ENCODE measurements at regions not wholly inside any gene's neighbourhood (a gene's known extent, or its start where the extent isn't known, plus 50 kb on each side); places are given as distances from the start of the nearest gene placed in this dataset.

DNA sequence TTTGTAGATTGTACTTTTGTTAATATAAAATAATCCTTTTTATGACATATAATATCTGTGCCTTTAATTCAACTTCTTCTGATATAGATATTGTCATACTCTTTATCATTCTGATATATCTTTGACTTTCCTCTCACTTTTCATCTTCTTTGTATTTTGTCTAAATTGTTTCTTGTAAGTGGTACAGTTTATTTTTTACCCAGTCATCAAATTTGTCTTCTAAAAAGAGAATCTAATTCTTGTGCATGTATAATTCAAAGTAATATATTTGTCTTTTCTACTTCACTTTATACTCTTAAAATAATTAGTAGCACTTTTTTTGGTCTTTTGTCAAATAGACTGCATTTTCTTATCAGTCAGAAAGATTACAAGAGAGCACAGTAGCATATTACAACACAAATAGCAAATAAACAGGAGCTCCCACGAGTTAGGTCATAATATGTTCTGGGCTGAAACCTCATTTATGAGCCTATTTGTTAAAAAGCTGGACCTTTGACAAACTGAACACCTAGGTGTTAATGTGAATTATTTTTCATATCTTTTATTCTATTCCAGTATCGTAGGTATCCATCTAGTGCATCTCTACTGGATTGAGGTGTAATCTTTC is 379.7 kb upstream of the B3GALT2 start:
- Mint-ChIP-seq H3K27me3 (ENCODE audit: unreplicated experiment) (no peaks in the 10 kb centered on the region), H3K4me1 (ENCODE audit: low read depth, unreplicated experiment) (no peaks in the 10 kb centered on the region), H3K9me3 (ENCODE audit: unreplicated experiment) (no peaks in the 10 kb centered on the region), H3K36me3 (ENCODE audit: unreplicated experiment) (no peaks in the 10 kb centered on the region), H3K4me3 (ENCODE audit: unreplicated experiment) (no peak overlapping the region), H3K27ac (ENCODE audit: unreplicated experiment) (no peak overlapping the region)
- DNase-seq = no peak
- no peak for TF ChIP-seq CTCF (IDR thresholded peaks at IDR 0.05; ENCODE audit: partially characterized antibody, unreplicated experiment)

- no peaks in the 10 kb centered on the region for H3K27me3 Mint-ChIP-seq (ENCODE audit: unreplicated experiment)
- H3K4me3 Mint-ChIP-seq (ENCODE audit: unreplicated experiment) = no peak overlapping the region
- no peaks in the 10 kb centered on the region for H3K4me1 Mint-ChIP-seq (ENCODE audit: low read depth, unreplicated experiment)
- TF ChIP-seq CTCF (IDR thresholded peaks at IDR 0.05; ENCODE audit: partially characterized antibody, unreplicated experiment) = no peak
- DNase-seq = no peak
- no peaks in the 10 kb centered on the region for H3K36me3 Mint-ChIP-seq (ENCODE audit: unreplicated experiment)
- no peak overlapping the region for H3K27ac Mint-ChIP-seq (ENCODE audit: unreplicated experiment)
- no peaks in the 10 kb centered on the region for H3K9me3 Mint-ChIP-seq (ENCODE audit: unreplicated experiment)
Observed at GRCh38 chr1:193562121-193562520, 375.7 kb upstream of the B3GALT2 start.

DNA sequence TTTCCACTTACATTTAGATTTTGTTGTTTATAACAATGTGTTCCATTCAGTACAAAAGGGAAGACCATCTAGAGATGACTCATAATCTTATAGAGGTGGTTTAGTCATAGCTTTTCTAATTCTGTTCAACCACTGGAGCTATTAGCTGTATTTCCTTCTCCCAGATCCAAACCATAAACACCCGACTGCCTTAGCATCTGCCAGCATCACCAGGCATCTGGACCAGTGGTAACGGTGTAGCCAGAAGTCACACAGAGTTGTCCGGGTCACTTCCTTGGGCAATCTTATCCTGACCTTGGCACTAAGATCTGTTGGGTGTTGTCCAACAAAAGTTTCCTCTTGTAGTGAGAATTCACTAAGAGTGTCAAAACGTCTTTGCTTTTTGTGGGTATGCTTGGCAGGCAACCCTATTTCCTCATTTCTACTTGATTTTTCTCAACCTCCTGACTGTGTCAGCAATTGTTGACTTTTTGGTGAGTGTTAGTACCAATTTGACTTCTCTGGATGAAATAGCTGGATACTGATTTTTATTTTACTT is 372.1 kb upstream of the B3GALT2 start:
- TF ChIP-seq CTCF (IDR thresholded peaks at IDR 0.05; ENCODE audit: partially characterized antibody, unreplicated experiment) = no peak
- Mint-ChIP-seq H3K9me3 (ENCODE audit: unreplicated experiment) (no peaks in the 10 kb centered on the region), H3K4me3 (ENCODE audit: unreplicated experiment) (no peak overlapping the region), H3K4me1 (ENCODE audit: low read depth, unreplicated experiment) (no peaks in the 10 kb centered on the region), H3K27ac (ENCODE audit: unreplicated experiment) (no peak overlapping the region), H3K36me3 (ENCODE audit: unreplicated experiment) (no peaks in the 10 kb centered on the region), H3K27me3 (ENCODE audit: unreplicated experiment) (no peaks in the 10 kb centered on the region)
- DNase-seq = no peak

- H3K9me3 Mint-ChIP-seq (ENCODE audit: unreplicated experiment) = no peaks in the 10 kb centered on the region
- no peaks in the 10 kb centered on the region for H3K36me3 Mint-ChIP-seq (ENCODE audit: unreplicated experiment)
- no peak for TF ChIP-seq CTCF (IDR thresholded peaks at IDR 0.05; ENCODE audit: partially characterized antibody, unreplicated experiment)
- H3K4me1 Mint-ChIP-seq (ENCODE audit: low read depth, unreplicated experiment) = no peaks in the 10 kb centered on the region
- no peak overlapping the region for H3K27ac Mint-ChIP-seq (ENCODE audit: unreplicated experiment)
- DNase-seq = no peak
- H3K27me3 Mint-ChIP-seq (ENCODE audit: unreplicated experiment) = no peaks in the 10 kb centered on the region
- H3K4me3 Mint-ChIP-seq (ENCODE audit: unreplicated experiment) = no peak overlapping the region
Observed at GRCh38 chr1:193555662-193556441, 369.4 kb upstream of the B3GALT2 start.

DNA sequence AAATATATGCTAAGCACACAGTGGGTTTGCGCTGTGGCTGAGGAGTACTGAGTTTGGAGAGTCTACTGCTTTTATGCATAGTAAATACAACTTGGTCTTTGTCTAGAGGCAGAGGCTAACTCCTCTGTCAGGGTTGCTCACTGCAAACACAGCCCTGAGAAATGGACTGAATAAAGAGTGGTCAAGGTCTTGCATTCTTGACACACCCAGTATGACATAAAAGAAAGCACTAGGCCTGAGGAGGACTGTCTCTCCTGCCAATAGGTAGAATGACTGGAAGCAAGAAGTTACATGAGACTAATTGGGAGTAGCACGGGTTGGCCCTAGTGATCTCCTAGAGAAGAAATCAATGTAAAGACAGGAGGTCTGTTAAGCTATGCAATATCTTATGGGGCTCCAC is 367.2 kb upstream of the B3GALT2 start:
- Mint-ChIP-seq H3K4me3 (ENCODE audit: unreplicated experiment) (no peak overlapping the region), H3K27ac (ENCODE audit: unreplicated experiment) (no peak overlapping the region), H3K9me3 (ENCODE audit: unreplicated experiment) (no peaks in the 10 kb centered on the region), H3K4me1 (ENCODE audit: low read depth, unreplicated experiment) (no peaks in the 10 kb centered on the region), H3K36me3 (ENCODE audit: unreplicated experiment) (no peaks in the 10 kb centered on the region), H3K27me3 (ENCODE audit: unreplicated experiment) (no peaks in the 10 kb centered on the region)
- TF ChIP-seq CTCF (IDR thresholded peaks at IDR 0.05; ENCODE audit: partially characterized antibody, unreplicated experiment) = no peak
- no peak for DNase-seq
